ENCODE measurements at regions not wholly inside any gene's neighbourhood (a gene's known extent, or its start where the extent isn't known, plus 50 kb on each side); places are given as distances from the start of the nearest gene placed in this dataset.

- Histone ChIP-seq H3K4me1 (ENCODE audit: insufficient read depth, low read length, poor library complexity, severe bottlenecking) (no peaks in the 10 kb centered on the region), H3K4me3 (ENCODE audit: low read length, poor library complexity, severe bottlenecking) (no peak overlapping the region), H3K9me2 (replicated peaks; ENCODE audit: low read depth, low read length) (no peaks in the 10 kb centered on the region), H3K9ac (ENCODE audit: low read depth, low read length, poor library complexity, severe bottlenecking) (no peak overlapping the region), H3K4me2 (ENCODE audit: low read depth, low read length, poor library complexity, severe bottlenecking) (no peak overlapping the region), H3K27me3 (ENCODE audit: insufficient read depth, low read length, poor library complexity, severe bottlenecking) (no peaks in the 10 kb centered on the region), H3K79me2 (ENCODE audit: insufficient read depth, low read length) (no peaks in the 10 kb centered on the region), H3F3A (ENCODE audit: low read depth) (no peaks in the 10 kb centered on the region), H4K20me1 (ENCODE audit: insufficient read depth, low read length, poor library complexity, severe bottlenecking) (no peaks in the 10 kb centered on the region), H3K9me3 (ENCODE audit: insufficient read depth, low read depth, low read length) (no peaks in the 10 kb centered on the region), H2AFZ (ENCODE audit: low read length) (no peak overlapping the region), H3K36me3 (ENCODE audit: insufficient read depth, low read length) (no peaks in the 10 kb centered on the region)
- TF ChIP-seq EZH2phosphoT487 (IDR thresholded peaks at IDR 0.05; ENCODE audit: borderline replicate concordance) (no peak), CTCF (conservative IDR thresholded peaks at IDR 0.05; ENCODE audit: low read length) (no peak)
Measured at GRCh38 chr18:54700580-54700979, 109.5 kb downstream of the DYNAP start.

- no peaks in the 10 kb centered on the region for H3K36me3 ChIP-seq (ENCODE audit: insufficient read depth, low read length)
- no peak overlapping the region for H3K4me2 ChIP-seq (ENCODE audit: low read depth, low read length, poor library complexity, severe bottlenecking)
- no peaks in the 10 kb centered on the region for H3K79me2 ChIP-seq (ENCODE audit: insufficient read depth, low read length)
- no peak overlapping the region for H3K4me3 ChIP-seq (ENCODE audit: low read length, poor library complexity, severe bottlenecking)
- TF ChIP-seq CTCF (conservative IDR thresholded peaks at IDR 0.05; ENCODE audit: low read length) (no peak), EZH2phosphoT487 (IDR thresholded peaks at IDR 0.05; ENCODE audit: borderline replicate concordance) (no peak)
- H3K9me2 ChIP-seq (replicated peaks; ENCODE audit: low read depth, low read length): no peaks in the 10 kb centered on the region
- no peak overlapping the region for H2AFZ ChIP-seq (ENCODE audit: low read length)
- H4K20me1 ChIP-seq (ENCODE audit: insufficient read depth, low read length, poor library complexity, severe bottlenecking): no peaks in the 10 kb centered on the region
- no peak overlapping the region for H3K9ac ChIP-seq (ENCODE audit: low read depth, low read length, poor library complexity, severe bottlenecking)
- H3K9me3 ChIP-seq (ENCODE audit: insufficient read depth, low read depth, low read length): peaks cover 9% of the 10 kb centered on the region; the same call in 1 of the 2 replicates
- H3F3A ChIP-seq (ENCODE audit: low read depth): no peaks in the 10 kb centered on the region
- no peaks in the 10 kb centered on the region for H3K27me3 ChIP-seq (ENCODE audit: insufficient read depth, low read length, poor library complexity, severe bottlenecking)
- H3K4me1 ChIP-seq (ENCODE audit: insufficient read depth, low read length, poor library complexity, severe bottlenecking): no peaks in the 10 kb centered on the region
Measured at GRCh38 chr18:54702686-54703085, 111.6 kb downstream of the DYNAP start.

GRCh38 chr18:54710074-54710899 is 118.0 kb upstream of the RAB27B start:
- no peaks in the 10 kb centered on the region for H3K27me3 ChIP-seq (ENCODE audit: insufficient read depth, low read length, poor library complexity, severe bottlenecking)
- no peak overlapping the region for H3K4me3 ChIP-seq (ENCODE audit: low read length, poor library complexity, severe bottlenecking)
- no peaks in the 10 kb centered on the region for H3K79me2 ChIP-seq (ENCODE audit: insufficient read depth, low read length)
- H3K4me2 ChIP-seq (ENCODE audit: low read depth, low read length, poor library complexity, severe bottlenecking): peak overlapping the region; percentile 28
- H3K4me1 ChIP-seq (ENCODE audit: insufficient read depth, low read length, poor library complexity, severe bottlenecking): peaks cover 50% of the 10 kb centered on the region
- H3K9me2 ChIP-seq (replicated peaks; ENCODE audit: low read depth, low read length): no peaks in the 10 kb centered on the region
- H3K9me3 ChIP-seq (ENCODE audit: insufficient read depth, low read depth, low read length): peaks cover 11% of the 10 kb centered on the region; the same call in 1 of the 2 replicates
- no peak overlapping the region for H3K9ac ChIP-seq (ENCODE audit: low read depth, low read length, poor library complexity, severe bottlenecking)
- TF ChIP-seq CTCF (conservative IDR thresholded peaks at IDR 0.05; ENCODE audit: low read length) (no peak), EZH2phosphoT487 (IDR thresholded peaks at IDR 0.05; ENCODE audit: borderline replicate concordance) (no peak)
- no peak overlapping the region for H2AFZ ChIP-seq (ENCODE audit: low read length)
- no peaks in the 10 kb centered on the region for H4K20me1 ChIP-seq (ENCODE audit: insufficient read depth, low read length, poor library complexity, severe bottlenecking)
- H3K36me3 ChIP-seq (ENCODE audit: insufficient read depth, low read length): no peaks in the 10 kb centered on the region
- no peaks in the 10 kb centered on the region for H3F3A ChIP-seq (ENCODE audit: low read depth)
